WTC11 (cell line): ENCODE measurements at regions not wholly inside any gene's neighbourhood (a gene's known extent, or its start where the extent isn't known, plus 50 kb on each side); places are given as distances from the start of the nearest gene placed in this dataset.

Experiments
- ATAC-seq: fragments of 200-7000 bp; cut with Tn5 transposase; 2 replicates; pipeline ENCODE4 v1.10.0; 2021; ENCODE audit warnings: mild to moderate bottlenecking, moderate library complexity
- CTCF ChIA-PET: fragments of 300-600 bp; sonication (Branson Sonifier 250); formaldehyde crosslinking; loops from one replicate; lab custom pipeline; 2021; ENCODE audit warnings: antibody characterized with exemption; lab: Charles Lee
- POLR2A ChIA-PET: fragments of 350-600 bp; sonication (Branson Sonifier 250); formaldehyde crosslinking; loops from one replicate; lab custom pipeline; 2021; ENCODE audit warnings: antibody characterized with exemption; lab: Charles Lee
- DNase-seq: peaks from one replicate; pipeline ENCODE4 v3.0.0; 2021; ENCODE audit warnings: low spot score
- H3K27ac Mint-ChIP-seq: 2 replicates; pipeline ENCODE4 v1.8.0; 2021; ENCODE audit warnings: mixed read lengths
- H3K27me3 Mint-ChIP-seq: 2 replicates; pipeline ENCODE4 v1.8.0; 2021; ENCODE audit warnings: low read depth, mild to moderate bottlenecking, moderate library complexity, mixed read lengths
- H3K36me3 Mint-ChIP-seq: 2 replicates; pipeline ENCODE4 v1.8.0; 2021; ENCODE audit warnings: mixed read lengths
- H3K4me1 Mint-ChIP-seq: 2 replicates; pipeline ENCODE4 v1.8.0; 2022; ENCODE audit warnings: mixed read lengths
- H3K4me3 Mint-ChIP-seq: 2 replicates; pipeline ENCODE4 v1.8.0; 2021; ENCODE audit warnings: mild to moderate bottlenecking, moderate library complexity, mixed read lengths
- H3K9me3 Mint-ChIP-seq: 2 replicates; pipeline ENCODE4 v1.8.0; 2021; ENCODE audit warnings: mixed read lengths
- EMX1 ChIP-seq: fragments of 250-450 bp; sonication (Bioruptor Pico); IDR thresholded peaks from 2 replicates; pipeline ENCODE4 v1.8.0; 2021; ENCODE audit warnings: mild to moderate bottlenecking
- FOXK1 ChIP-seq: sonication (generic); formaldehyde crosslinking; IDR thresholded peaks from 2 replicates; pipeline ENCODE4 v1.8.0; 2022; ENCODE audit warnings: mild to moderate bottlenecking, moderate library complexity, missing genetic modification reagents
- KAT7 ChIP-seq: sonication (generic); formaldehyde crosslinking; IDR thresholded peaks from 2 replicates; pipeline ENCODE4 v1.8.1; 2023; ENCODE audit warnings: missing genetic modification reagents, mild to moderate bottlenecking, borderline replicate concordance
- NFYB ChIP-seq: sonication (generic); formaldehyde crosslinking; conservative IDR thresholded peaks from 2 replicates; pipeline ENCODE4 v1.8.0; 2022; ENCODE audit warnings: low read depth, missing genetic modification reagents
- NR1H2 ChIP-seq: sonication (generic); formaldehyde crosslinking; IDR thresholded peaks from 2 replicates; pipeline ENCODE4 v1.9.0; 2021; ENCODE audit warnings: mild to moderate bottlenecking, moderate library complexity, missing genetic modification reagents
- SMAD3 ChIP-seq: sonication (generic); formaldehyde crosslinking; IDR thresholded peaks from 2 replicates; pipeline ENCODE4 v1.8.0; 2022; ENCODE audit warnings: missing genetic modification reagents, mild to moderate bottlenecking, borderline replicate concordance
- TP53 ChIP-seq: sonication (generic); formaldehyde crosslinking; IDR thresholded peaks from 2 replicates; pipeline ENCODE4 v1.8.1; 2023; ENCODE audit warnings: mild to moderate bottlenecking, missing genetic modification reagents
- ZNF263 ChIP-seq: sonication (generic); formaldehyde crosslinking; IDR thresholded peaks from 2 replicates; pipeline ENCODE4 v1.8.1; 2022; ENCODE audit warnings: low read depth, mild to moderate bottlenecking, moderate library complexity, missing genetic modification reagents
- ZNF396 ChIP-seq: fragments of 250-450 bp; sonication (Bioruptor Pico); IDR thresholded peaks from 2 replicates; pipeline ENCODE4 v1.8.0; 2021; ENCODE audit warnings: mild to moderate bottlenecking, moderate library complexity, borderline replicate concordance
- TF ChIP-seq, protein P1 (sequence below): sonication (generic); formaldehyde crosslinking; IDR thresholded peaks from 2 replicates; pipeline ENCODE4 v1.8.0; 2023; ENCODE audit warnings: missing genetic modification reagents, mild to moderate bottlenecking, borderline replicate concordance
- TF ChIP-seq, protein P2 (sequence below): sonication (generic); formaldehyde crosslinking; IDR thresholded peaks from 2 replicates; pipeline ENCODE4 v1.8.0; 2022; ENCODE audit warnings: missing genetic modification reagents
- TF ChIP-seq, protein P3 (sequence below): sonication (generic); formaldehyde crosslinking; IDR thresholded peaks from 2 replicates; pipeline ENCODE4 v1.8.1; 2023; ENCODE audit warnings: mild to moderate bottlenecking, missing genetic modification reagents, moderate library complexity
- TF ChIP-seq, protein P4 (sequence below): fragments of 250-450 bp; sonication (Bioruptor Pico); IDR thresholded peaks from 2 replicates; pipeline ENCODE4 v1.9.0; 2021; ENCODE audit warnings: mild to moderate bottlenecking, borderline replicate concordance
- TF ChIP-seq, protein P5 (sequence below): sonication (generic); formaldehyde crosslinking; IDR thresholded peaks from 2 replicates; pipeline ENCODE4 v1.8.1; 2022; ENCODE audit warnings: mild to moderate bottlenecking, moderate library complexity, missing genetic modification reagents

DNA sequence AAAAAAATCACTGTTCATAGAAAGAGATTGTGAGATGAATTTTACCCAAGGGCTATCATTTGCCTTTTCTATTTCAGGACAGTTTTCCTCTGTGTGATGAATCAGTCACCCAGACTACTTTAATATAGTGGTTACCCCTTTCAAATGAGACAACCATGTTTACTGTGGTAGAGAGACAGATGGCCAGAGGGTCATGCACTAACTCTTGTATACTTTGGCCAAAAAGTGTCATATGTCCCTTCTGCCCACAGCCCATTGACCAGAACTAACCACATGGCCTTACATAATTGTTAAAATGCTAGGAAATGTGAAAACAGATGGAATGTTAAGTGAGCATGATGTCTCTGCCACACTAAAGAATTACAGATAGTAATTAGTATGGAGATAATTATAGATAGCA is 498.7 kb downstream of the DACH1 start:
- Mint-ChIP-seq H3K27me3 (no peaks in the 10 kb centered on the region), H3K4me1 (no peaks in the 10 kb centered on the region), H3K27ac (no peak overlapping the region), H3K4me3 (no peak overlapping the region), H3K36me3 (no peaks in the 10 kb centered on the region), H3K9me3 (peaks cover 8% of the 10 kb centered on the region; the same call in 1 of the 2 replicates)
- no peak for DNase-seq
- ChIA-PET CTCF (no interaction called here), POLR2A (no interaction called here)
- TF ChIP-seq, protein P1, sequence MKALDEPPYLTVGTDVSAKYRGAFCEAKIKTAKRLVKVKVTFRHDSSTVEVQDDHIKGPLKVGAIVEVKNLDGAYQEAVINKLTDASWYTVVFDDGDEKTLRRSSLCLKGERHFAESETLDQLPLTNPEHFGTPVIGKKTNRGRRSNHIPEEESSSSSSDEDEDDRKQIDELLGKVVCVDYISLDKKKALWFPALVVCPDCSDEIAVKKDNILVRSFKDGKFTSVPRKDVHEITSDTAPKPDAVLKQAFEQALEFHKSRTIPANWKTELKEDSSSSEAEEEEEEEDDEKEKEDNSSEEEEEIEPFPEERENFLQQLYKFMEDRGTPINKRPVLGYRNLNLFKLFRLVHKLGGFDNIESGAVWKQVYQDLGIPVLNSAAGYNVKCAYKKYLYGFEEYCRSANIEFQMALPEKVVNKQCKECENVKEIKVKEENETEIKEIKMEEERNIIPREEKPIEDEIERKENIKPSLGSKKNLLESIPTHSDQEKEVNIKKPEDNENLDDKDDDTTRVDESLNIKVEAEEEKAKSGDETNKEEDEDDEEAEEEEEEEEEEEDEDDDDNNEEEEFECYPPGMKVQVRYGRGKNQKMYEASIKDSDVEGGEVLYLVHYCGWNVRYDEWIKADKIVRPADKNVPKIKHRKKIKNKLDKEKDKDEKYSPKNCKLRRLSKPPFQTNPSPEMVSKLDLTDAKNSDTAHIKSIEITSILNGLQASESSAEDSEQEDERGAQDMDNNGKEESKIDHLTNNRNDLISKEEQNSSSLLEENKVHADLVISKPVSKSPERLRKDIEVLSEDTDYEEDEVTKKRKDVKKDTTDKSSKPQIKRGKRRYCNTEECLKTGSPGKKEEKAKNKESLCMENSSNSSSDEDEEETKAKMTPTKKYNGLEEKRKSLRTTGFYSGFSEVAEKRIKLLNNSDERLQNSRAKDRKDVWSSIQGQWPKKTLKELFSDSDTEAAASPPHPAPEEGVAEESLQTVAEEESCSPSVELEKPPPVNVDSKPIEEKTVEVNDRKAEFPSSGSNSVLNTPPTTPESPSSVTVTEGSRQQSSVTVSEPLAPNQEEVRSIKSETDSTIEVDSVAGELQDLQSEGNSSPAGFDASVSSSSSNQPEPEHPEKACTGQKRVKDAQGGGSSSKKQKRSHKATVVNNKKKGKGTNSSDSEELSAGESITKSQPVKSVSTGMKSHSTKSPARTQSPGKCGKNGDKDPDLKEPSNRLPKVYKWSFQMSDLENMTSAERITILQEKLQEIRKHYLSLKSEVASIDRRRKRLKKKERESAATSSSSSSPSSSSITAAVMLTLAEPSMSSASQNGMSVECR (CRISPR knock-in tag) = no peak
- TF ChIP-seq, protein P2, sequence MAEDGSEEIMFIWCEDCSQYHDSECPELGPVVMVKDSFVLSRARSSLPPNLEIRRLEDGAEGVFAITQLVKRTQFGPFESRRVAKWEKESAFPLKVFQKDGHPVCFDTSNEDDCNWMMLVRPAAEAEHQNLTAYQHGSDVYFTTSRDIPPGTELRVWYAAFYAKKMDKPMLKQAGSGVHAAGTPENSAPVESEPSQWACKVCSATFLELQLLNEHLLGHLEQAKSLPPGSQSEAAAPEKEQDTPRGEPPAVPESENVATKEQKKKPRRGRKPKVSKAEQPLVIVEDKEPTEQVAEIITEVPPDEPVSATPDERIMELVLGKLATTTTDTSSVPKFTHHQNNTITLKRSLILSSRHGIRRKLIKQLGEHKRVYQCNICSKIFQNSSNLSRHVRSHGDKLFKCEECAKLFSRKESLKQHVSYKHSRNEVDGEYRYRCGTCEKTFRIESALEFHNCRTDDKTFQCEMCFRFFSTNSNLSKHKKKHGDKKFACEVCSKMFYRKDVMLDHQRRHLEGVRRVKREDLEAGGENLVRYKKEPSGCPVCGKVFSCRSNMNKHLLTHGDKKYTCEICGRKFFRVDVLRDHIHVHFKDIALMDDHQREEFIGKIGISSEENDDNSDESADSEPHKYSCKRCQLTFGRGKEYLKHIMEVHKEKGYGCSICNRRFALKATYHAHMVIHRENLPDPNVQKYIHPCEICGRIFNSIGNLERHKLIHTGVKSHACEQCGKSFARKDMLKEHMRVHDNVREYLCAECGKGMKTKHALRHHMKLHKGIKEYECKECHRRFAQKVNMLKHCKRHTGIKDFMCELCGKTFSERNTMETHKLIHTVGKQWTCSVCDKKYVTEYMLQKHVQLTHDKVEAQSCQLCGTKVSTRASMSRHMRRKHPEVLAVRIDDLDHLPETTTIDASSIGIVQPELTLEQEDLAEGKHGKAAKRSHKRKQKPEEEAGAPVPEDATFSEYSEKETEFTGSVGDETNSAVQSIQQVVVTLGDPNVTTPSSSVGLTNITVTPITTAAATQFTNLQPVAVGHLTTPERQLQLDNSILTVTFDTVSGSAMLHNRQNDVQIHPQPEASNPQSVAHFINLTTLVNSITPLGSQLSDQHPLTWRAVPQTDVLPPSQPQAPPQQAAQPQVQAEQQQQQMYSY (CRISPR knock-in tag) = no peak
- TF ChIP-seq NFYB (CRISPR knock-in tag) = no peak
- TF ChIP-seq ZNF263 (CRISPR knock-in tag) = no peak
- TF ChIP-seq, protein P3, sequence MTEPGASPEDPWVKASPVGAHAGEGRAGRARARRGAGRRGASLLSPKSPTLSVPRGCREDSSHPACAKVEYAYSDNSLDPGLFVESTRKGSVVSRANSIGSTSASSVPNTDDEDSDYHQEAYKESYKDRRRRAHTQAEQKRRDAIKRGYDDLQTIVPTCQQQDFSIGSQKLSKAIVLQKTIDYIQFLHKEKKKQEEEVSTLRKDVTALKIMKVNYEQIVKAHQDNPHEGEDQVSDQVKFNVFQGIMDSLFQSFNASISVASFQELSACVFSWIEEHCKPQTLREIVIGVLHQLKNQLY = no peak
- no peak for TF ChIP-seq KAT7
- TF ChIP-seq NR1H2 (CRISPR knock-in tag) = no peak
- TF ChIP-seq EMX1 (CRISPR knock-in tag) = no peak
- TF ChIP-seq FOXK1 = no peak
- TF ChIP-seq, protein P4, sequence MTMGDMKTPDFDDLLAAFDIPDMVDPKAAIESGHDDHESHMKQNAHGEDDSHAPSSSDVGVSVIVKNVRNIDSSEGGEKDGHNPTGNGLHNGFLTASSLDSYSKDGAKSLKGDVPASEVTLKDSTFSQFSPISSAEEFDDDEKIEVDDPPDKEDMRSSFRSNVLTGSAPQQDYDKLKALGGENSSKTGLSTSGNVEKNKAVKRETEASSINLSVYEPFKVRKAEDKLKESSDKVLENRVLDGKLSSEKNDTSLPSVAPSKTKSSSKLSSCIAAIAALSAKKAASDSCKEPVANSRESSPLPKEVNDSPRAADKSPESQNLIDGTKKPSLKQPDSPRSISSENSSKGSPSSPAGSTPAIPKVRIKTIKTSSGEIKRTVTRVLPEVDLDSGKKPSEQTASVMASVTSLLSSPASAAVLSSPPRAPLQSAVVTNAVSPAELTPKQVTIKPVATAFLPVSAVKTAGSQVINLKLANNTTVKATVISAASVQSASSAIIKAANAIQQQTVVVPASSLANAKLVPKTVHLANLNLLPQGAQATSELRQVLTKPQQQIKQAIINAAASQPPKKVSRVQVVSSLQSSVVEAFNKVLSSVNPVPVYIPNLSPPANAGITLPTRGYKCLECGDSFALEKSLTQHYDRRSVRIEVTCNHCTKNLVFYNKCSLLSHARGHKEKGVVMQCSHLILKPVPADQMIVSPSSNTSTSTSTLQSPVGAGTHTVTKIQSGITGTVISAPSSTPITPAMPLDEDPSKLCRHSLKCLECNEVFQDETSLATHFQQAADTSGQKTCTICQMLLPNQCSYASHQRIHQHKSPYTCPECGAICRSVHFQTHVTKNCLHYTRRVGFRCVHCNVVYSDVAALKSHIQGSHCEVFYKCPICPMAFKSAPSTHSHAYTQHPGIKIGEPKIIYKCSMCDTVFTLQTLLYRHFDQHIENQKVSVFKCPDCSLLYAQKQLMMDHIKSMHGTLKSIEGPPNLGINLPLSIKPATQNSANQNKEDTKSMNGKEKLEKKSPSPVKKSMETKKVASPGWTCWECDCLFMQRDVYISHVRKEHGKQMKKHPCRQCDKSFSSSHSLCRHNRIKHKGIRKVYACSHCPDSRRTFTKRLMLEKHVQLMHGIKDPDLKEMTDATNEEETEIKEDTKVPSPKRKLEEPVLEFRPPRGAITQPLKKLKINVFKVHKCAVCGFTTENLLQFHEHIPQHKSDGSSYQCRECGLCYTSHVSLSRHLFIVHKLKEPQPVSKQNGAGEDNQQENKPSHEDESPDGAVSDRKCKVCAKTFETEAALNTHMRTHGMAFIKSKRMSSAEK (CRISPR knock-in tag) = no peak
- no peak for TF ChIP-seq TP53 (CRISPR knock-in tag)
- ATAC-seq = no peak

DNA sequence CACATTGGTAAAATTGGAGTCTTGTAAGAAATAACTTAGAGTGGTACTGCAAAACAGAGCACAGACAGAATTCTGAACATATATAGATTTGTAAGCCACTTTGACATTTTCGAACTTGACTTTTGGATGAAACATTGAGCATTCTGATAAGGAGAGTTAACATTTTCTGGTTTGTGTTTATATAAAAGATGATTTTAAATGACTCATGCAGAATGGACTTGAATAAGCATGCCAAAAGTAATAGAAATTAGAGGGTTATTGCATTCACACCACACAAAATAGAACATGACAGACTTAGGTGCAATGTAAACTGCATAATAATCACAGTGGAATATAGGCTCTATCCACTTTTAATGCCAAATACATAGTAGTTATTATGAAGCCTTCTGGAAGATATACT is 507.0 kb downstream of the DACH1 start:
- CTCF ChIA-PET = no interaction called here
- DNase-seq = no peak
- no peaks in the 10 kb centered on the region for H3K27me3 Mint-ChIP-seq
- H3K27ac Mint-ChIP-seq = no peak overlapping the region
- no peaks in the 10 kb centered on the region for H3K4me1 Mint-ChIP-seq
- TF ChIP-seq FOXK1 = no peak
- TF ChIP-seq, protein P5, sequence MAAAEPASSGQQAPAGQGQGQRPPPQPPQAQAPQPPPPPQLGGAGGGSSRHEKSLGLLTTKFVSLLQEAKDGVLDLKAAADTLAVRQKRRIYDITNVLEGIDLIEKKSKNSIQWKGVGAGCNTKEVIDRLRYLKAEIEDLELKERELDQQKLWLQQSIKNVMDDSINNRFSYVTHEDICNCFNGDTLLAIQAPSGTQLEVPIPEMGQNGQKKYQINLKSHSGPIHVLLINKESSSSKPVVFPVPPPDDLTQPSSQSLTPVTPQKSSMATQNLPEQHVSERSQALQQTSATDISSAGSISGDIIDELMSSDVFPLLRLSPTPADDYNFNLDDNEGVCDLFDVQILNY (CRISPR knock-in tag) = no peak
- TF ChIP-seq SMAD3 (CRISPR knock-in tag) = no peak
- no peak for TF ChIP-seq ZNF396 (CRISPR knock-in tag)
- H3K4me3 Mint-ChIP-seq = no peak overlapping the region
- POLR2A ChIA-PET = no interaction called here
- H3K36me3 Mint-ChIP-seq = no peaks in the 10 kb centered on the region
- H3K9me3 Mint-ChIP-seq = peaks cover 14% of the 10 kb centered on the region; the same call in 1 of the 2 replicates
- ATAC-seq = no peak
